K562 (cell line): ENCODE measurements at regions not wholly inside any gene's neighbourhood (a gene's known extent, or its start where the extent isn't known, plus 50 kb on each side); places are given as distances from the start of the nearest gene placed in this dataset.

Experiments used
- ATAC-seq: fragments of 200-7000 bp; cut with Tn5 transposase; 3 replicates; pipeline ENCODE4 v1.9.1; 2020; ENCODE audit warnings: moderate library complexity
- BruUV-seq: library from RNA; stranded (reverse); fragments of 400-500 nt; replicated peaks from 2 replicates; lab custom pipeline; 2021; lab: Mats Ljungman, UMichigan
- CTCF ChIA-PET: fragments of 300-600 bp; formaldehyde crosslinking; extraction: SDS; loops from one replicate; lab custom pipeline; 2021; ENCODE audit warnings: low intra/inter-chr PET ratio; lab: Yijun Ruan, JAX
- POLR2A ChIA-PET: fragments of 300-600, 350-650 bp; sonication (Branson Sonifier 250); formaldehyde crosslinking; extraction: SDS; loops from one replicate; lab custom pipeline; 2021; ENCODE audit warnings: antibody characterized with exemption, inconsistent platforms; lab: Yijun Ruan, JAX
- DNase-seq, 4 experiments: peaks; one replicate each; pipeline versions ENCODE4 v3.0.0 to v3.0.0-alpha.2; 2011 to 2018; ENCODE audit warnings: low spot score in 3 of 4, mixed read lengths in 3 of 4; ENCODE audit errors: extremely low read depth in 1 of 4
- FAIRE-seq: peaks from 2 replicates; lab custom pipeline; 2011; peaks lifted over from hg19 to GRCh38; lab: Jason Lieb, UNC
- H2AFZ ChIP-seq: 2 replicates; pipeline ENCODE4 v1.6.0; 2011; ENCODE audit warnings: low read depth, low read length, control low read depth, inconsistent platforms
- H3K27ac ChIP-seq: fragments of 200-600 bp; 3 replicates; pipeline ENCODE4 v1.8.0; 2011; ENCODE audit warnings: low read depth, mild to moderate bottlenecking, control low read depth, inconsistent platforms, low read length, moderate library complexity, mixed read lengths; ENCODE audit errors: extremely low read depth
- H3K27me3 ChIP-seq, 2 experiments: fragments of 300-600 bp in 1 of 2; 2 replicates in 1 of 2; 3 replicates in 1 of 2; pipeline versions ENCODE4 v1.6.0 to v1.8.0; 2011; ENCODE audit warnings: inconsistent platforms in 2 of 2, low read length in 2 of 2, mild to moderate bottlenecking in 1 of 2, mixed read lengths in 1 of 2, moderate library complexity in 1 of 2; ENCODE audit not compliant: control insufficient read depth in 2 of 2, insufficient read depth in 2 of 2
- H3K36me3 ChIP-seq: fragments of 300-600 bp; 3 replicates; pipeline ENCODE4 v1.8.0; 2011; ENCODE audit warnings: mild to moderate bottlenecking, low read length, inconsistent platforms; ENCODE audit not compliant: control insufficient read depth, insufficient read depth
- H3K4me1 ChIP-seq, 2 experiments: fragments of 200-600 bp in 1 of 2; replicated peaks in 1 of 2; 2 replicates in 1 of 2; 3 replicates in 1 of 2; pipeline versions ENCODE4 v1.5.1 to v1.8.0; 2011; ENCODE audit warnings: inconsistent platforms in 2 of 2, low read length in 2 of 2, mild to moderate bottlenecking in 1 of 2, mixed read lengths in 1 of 2, moderate library complexity in 1 of 2; ENCODE audit not compliant: control insufficient read depth in 2 of 2, insufficient read depth in 2 of 2
- H3K4me2 ChIP-seq: 2 replicates; pipeline ENCODE4 v1.6.1; 2011; ENCODE audit warnings: low read length, control low read depth, inconsistent platforms, mixed read lengths; ENCODE audit not compliant: insufficient read depth
- H3K4me3 ChIP-seq: fragments of 200-600 bp; sonication (generic), shearing (Covaris generic); 2 replicates; pipeline ENCODE4 v1.5.1; 2016; ENCODE audit warnings: control low read depth, inconsistent platforms
- H3K79me2 ChIP-seq: fragments of 200-600 bp; 3 replicates; pipeline ENCODE4 v1.8.0; 2011; ENCODE audit warnings: low read length, inconsistent platforms; ENCODE audit not compliant: control insufficient read depth, insufficient read depth
- H3K9ac ChIP-seq, 2 experiments: 2 replicates each; pipeline versions ENCODE4 v1.6.0 to v1.6.1; 2011; ENCODE audit warnings: low read depth in 2 of 2, low read length in 2 of 2, control low read depth in 1 of 2, inconsistent platforms in 1 of 2, mild to moderate bottlenecking in 1 of 2, mixed read lengths in 1 of 2; ENCODE audit not compliant: insufficient read depth in 1 of 2
- H3K9me1 ChIP-seq: one replicate; pipeline ENCODE4 v1.6.0; 2011; ENCODE audit warnings: inconsistent platforms, mild to moderate bottlenecking, low read length, moderate library complexity; ENCODE audit not compliant: control insufficient read depth, insufficient read depth
- H3K9me3 ChIP-seq: replicated peaks from 2 replicates; pipeline ENCODE4 v1.5.1; 2011; ENCODE audit warnings: low read depth, low read length, inconsistent platforms; ENCODE audit not compliant: control insufficient read depth, insufficient read depth
- H4K20me1 ChIP-seq: replicated peaks from 2 replicates; pipeline ENCODE4 v1.6.1; 2011; ENCODE audit warnings: low read length, inconsistent platforms, mixed read lengths; ENCODE audit not compliant: control insufficient read depth, insufficient read depth
- CBFA2T2 ChIP-seq: fragments of 450-650 bp; conservative IDR thresholded peaks from 2 replicates; pipeline ENCODE4 v1.6.1; 2017; ENCODE audit warnings: mild to moderate bottlenecking
- CBX8 ChIP-seq: fragments of 200-600 bp; sonication (generic); IDR thresholded peaks from 2 replicates; pipeline ENCODE4 v1.6.1; 2012; ENCODE audit warnings: borderline replicate concordance, mixed run types, low read depth, mild to moderate bottlenecking, moderate library complexity, mixed read lengths, low read length, control low read depth, inconsistent platforms; ENCODE audit not compliant: poor library complexity, severe bottlenecking; ENCODE audit errors: extremely low read depth
- DMBX1 ChIP-seq: fragments of 250-450 bp; sonication (Bioruptor Pico); IDR thresholded peaks from 2 replicates; pipeline ENCODE4 v1.8.0; 2022; ENCODE audit warnings: inconsistent platforms, mild to moderate bottlenecking, moderate library complexity, borderline replicate concordance
- ETV5 ChIP-seq: sonication (generic); formaldehyde crosslinking; IDR thresholded peaks from 2 replicates; pipeline ENCODE4 v1.4.0; 2020; ENCODE audit warnings: low read depth, mild to moderate bottlenecking, missing genetic modification reagents
- EZH2 ChIP-seq: IDR thresholded peaks from 2 replicates; pipeline ENCODE4 v1.6.1; 2012; ENCODE audit warnings: low read depth, mild to moderate bottlenecking, inconsistent platforms, low read length, borderline replicate concordance
- JUNB ChIP-seq: fragments of 450-650 bp; formaldehyde crosslinking; conservative IDR thresholded peaks from 2 replicates; pipeline ENCODE4 v1.4.0; 2020; ENCODE audit warnings: mild to moderate bottlenecking
- KLF1 ChIP-seq: fragments of 450-650 bp; IDR thresholded peaks from 2 replicates; pipeline ENCODE4 v1.6.1; 2016; ENCODE audit warnings: missing genetic modification characterization, missing compliant biosample characterization
- MCM7 ChIP-seq, 2 experiments: fragments of 450-650 bp; IDR thresholded peaks; 2 replicates each; pipeline ENCODE4 v1.6.1; 2016 to 2018
- RBM25 ChIP-seq: fragments of 200-400 bp; formaldehyde crosslinking; IDR thresholded peaks from 2 replicates; pipeline ENCODE4 v1.6.1; 2018; ENCODE audit warnings: low read length, low read depth, moderate library complexity; ENCODE audit not compliant: severe bottlenecking
- RCOR1 ChIP-seq, 2 experiments: IDR thresholded peaks; 2 replicates each; pipeline ENCODE4 v1.6.1; 2012; ENCODE audit warnings: low read depth in 2 of 2, low read length in 2 of 2, borderline replicate concordance in 1 of 2, improper control_type of control experiment in 1 of 2
- RNF2 ChIP-seq: sonication (generic); IDR thresholded peaks from 2 replicates; pipeline ENCODE4 v1.6.1; 2016
- RUNX1 ChIP-seq: sonication (generic); IDR thresholded peaks from 2 replicates; pipeline ENCODE4 v1.6.1; 2016; ENCODE audit warnings: antibody characterized with exemption, low read depth
- TOE1 ChIP-seq, 2 experiments: fragments of 450-650 bp in 1 of 2; sonication (generic) in 1 of 2; formaldehyde crosslinking in 1 of 2; IDR thresholded peaks; 2 replicates each; pipeline versions ENCODE4 v1.7.1 to v1.8.0; 2016 to 2022; ENCODE audit warnings: borderline replicate concordance in 2 of 2, mild to moderate bottlenecking in 2 of 2, antibody characterized with exemption in 1 of 2, inconsistent platforms in 1 of 2, low read depth in 1 of 2, missing genetic modification reagents in 1 of 2, moderate library complexity in 1 of 2
- ZKSCAN1 ChIP-seq: fragments of 150-350 bp; IDR thresholded peaks from 2 replicates; pipeline ENCODE4 v1.6.1; 2016; ENCODE audit warnings: low read depth, low read length
- ZNF140 ChIP-seq: fragments of 250-450 bp; sonication (Bioruptor Pico); IDR thresholded peaks from 2 replicates; pipeline ENCODE4 v1.8.0; 2021; ENCODE audit warnings: moderate library complexity, mild to moderate bottlenecking, inconsistent platforms
- ZNF165 ChIP-seq: fragments of 250-450 bp; sonication (Bioruptor Pico); IDR thresholded peaks from 2 replicates; pipeline ENCODE4 v1.4.0; 2020; ENCODE audit warnings: borderline replicate concordance
- ZNF41 ChIP-seq: fragments of 250-450 bp; sonication (Bioruptor Pico); conservative IDR thresholded peaks from 2 replicates; pipeline ENCODE4 v1.4.0; 2020; ENCODE audit warnings: mild to moderate bottlenecking
- WGBS: fragments of 100-300 bp; shearing (Covaris generic); methylation state at CpG from one replicate; pipeline ENCODE4 v1.1.6; 2016; ENCODE audit warnings: low coverage, mixed read lengths; ENCODE audit not compliant: insufficient coverage; ENCODE audit errors: missing lambda C conversion rate; 5-methylcytosine and 5-hydroxymethylcytosine counted together
- in situ Hi-C: fragments of 300-500 bp; cut with MboI; formaldehyde crosslinking; loops from 4 replicates; pipeline ENCODE4 v1.15.0; 2018; ENCODE audit warnings: inconsistent platforms, mixed read lengths
- intact Hi-C: fragments of 100-400 bp; cut with micrococcal nuclease; formaldehyde crosslinking; loops from 2 replicates; pipeline ENCODE4 v1.14.2; 2022
- TF ChIP-seq, protein P1 (sequence below): fragments of 250-450 bp; sonication (Bioruptor Pico); IDR thresholded peaks from 2 replicates; pipeline ENCODE4 v1.8.0; 2021; ENCODE audit warnings: mild to moderate bottlenecking, moderate library complexity
- TF ChIP-seq, protein P2 (sequence below): sonication (generic); formaldehyde crosslinking; IDR thresholded peaks from 2 replicates; pipeline ENCODE4 v1.4.0; 2020; ENCODE audit warnings: mild to moderate bottlenecking, missing genetic modification reagents

DNA sequence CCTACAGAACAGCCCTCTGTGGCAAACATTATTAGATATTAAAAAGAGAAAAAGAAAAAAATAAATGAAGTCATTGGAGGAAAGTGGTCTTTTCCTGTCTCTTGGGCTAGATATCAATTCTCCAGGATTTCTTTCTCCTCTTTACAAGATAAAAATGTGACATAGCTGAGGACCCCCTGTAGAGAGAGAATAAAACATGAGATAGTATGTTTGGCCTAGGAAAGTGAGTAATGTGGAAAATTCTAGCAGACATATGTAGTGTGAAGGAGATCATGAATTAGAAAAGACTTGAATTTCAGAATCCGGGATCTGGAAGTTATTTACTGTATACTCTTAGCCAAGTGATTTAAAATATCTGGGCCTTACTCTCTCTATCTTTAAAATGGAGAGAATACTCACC lies 823.1 kb downstream of the TLR4 start:
- Histone ChIP-seq H3K79me2 (no peaks in the 10 kb centered on the region), H3K4me2 (no peak overlapping the region), H3K9ac (no peak overlapping the region), H3K4me3 (no peak overlapping the region), H3K27me3 (no peaks in the 10 kb centered on the region), H2AFZ (no peak overlapping the region), H3K9me1 (no peaks in the 10 kb centered on the region), H4K20me1 (no peaks in the 10 kb centered on the region), H3K27ac (no peak overlapping the region), H3K9me3 (no peaks in the 10 kb centered on the region), H3K36me3 (no peaks in the 10 kb centered on the region), H3K4me1 (no peaks in the 10 kb centered on the region)
- TF ChIP-seq JUNB (no peak), ETV5 (CRISPR knock-in tag) (no peak), TOE1 (IDR thresholded peaks at IDR 0.05; ENCODE audit: borderline replicate concordance) (no peak), TOE1 (CRISPR knock-in tag; IDR thresholded peaks at IDR 0.05; ENCODE audit: borderline replicate concordance, low read depth) (no peak), ZNF140 (CRISPR knock-in tag) (no peak), RBM25 (no peak), ZNF41 (CRISPR knock-in tag) (no peak), ZKSCAN1 (no peak), ZNF165 (CRISPR knock-in tag) (no peak), RUNX1 (no peak), RCOR1 (IDR thresholded peaks at IDR 0.05; ENCODE audit: borderline replicate concordance in 1 of 2, low read depth in 2 of 2, low read length in 2 of 2) (no peak), EZH2 (no peak), CBFA2T2 (no peak), KLF1 (tag) (no peak), DMBX1 (CRISPR knock-in tag) (no peak), MCM7 (IDR thresholded peaks at IDR 0.05) (no peak), CBX8 (no peak), RNF2 (no peak)
- TF ChIP-seq, protein P1, sequence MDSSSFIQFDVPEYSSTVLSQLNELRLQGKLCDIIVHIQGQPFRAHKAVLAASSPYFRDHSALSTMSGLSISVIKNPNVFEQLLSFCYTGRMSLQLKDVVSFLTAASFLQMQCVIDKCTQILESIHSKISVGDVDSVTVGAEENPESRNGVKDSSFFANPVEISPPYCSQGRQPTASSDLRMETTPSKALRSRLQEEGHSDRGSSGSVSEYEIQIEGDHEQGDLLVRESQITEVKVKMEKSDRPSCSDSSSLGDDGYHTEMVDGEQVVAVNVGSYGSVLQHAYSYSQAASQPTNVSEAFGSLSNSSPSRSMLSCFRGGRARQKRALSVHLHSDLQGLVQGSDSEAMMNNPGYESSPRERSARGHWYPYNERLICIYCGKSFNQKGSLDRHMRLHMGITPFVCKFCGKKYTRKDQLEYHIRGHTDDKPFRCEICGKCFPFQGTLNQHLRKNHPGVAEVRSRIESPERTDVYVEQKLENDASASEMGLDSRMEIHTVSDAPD = no peak
- TF ChIP-seq, protein P2, sequence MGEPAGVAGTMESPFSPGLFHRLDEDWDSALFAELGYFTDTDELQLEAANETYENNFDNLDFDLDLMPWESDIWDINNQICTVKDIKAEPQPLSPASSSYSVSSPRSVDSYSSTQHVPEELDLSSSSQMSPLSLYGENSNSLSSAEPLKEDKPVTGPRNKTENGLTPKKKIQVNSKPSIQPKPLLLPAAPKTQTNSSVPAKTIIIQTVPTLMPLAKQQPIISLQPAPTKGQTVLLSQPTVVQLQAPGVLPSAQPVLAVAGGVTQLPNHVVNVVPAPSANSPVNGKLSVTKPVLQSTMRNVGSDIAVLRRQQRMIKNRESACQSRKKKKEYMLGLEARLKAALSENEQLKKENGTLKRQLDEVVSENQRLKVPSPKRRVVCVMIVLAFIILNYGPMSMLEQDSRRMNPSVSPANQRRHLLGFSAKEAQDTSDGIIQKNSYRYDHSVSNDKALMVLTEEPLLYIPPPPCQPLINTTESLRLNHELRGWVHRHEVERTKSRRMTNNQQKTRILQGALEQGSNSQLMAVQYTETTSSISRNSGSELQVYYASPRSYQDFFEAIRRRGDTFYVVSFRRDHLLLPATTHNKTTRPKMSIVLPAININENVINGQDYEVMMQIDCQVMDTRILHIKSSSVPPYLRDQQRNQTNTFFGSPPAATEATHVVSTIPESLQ = no peak
- ChIA-PET CTCF (no interaction called here), POLR2A (no interaction called here)
- ATAC-seq = no peak
- FAIRE-seq = no peak
- in situ Hi-C loops (no loop called here), intact Hi-C loops (no loop called here)
- no peak for DNase-seq
- no TSS peak for BruUV-seq
- WGBS = 0% methylated on average over 1 of the region's 1 CpG
